GM12864 (cell line): ENCODE measurements at regions not wholly inside any gene's neighbourhood (a gene's known extent, or its start where the extent isn't known, plus 50 kb on each side); places are given as distances from the start of the nearest gene placed in this dataset.
A peak's percentile ranks its signal among the peaks of the same experiment; 100 is the strongest.

Source experiments
- DNase-seq: peaks from one replicate; pipeline ENCODE4 v3.0.0-alpha.2; 2011; ENCODE audit warnings: low read depth
- H3K4me3 ChIP-seq: 2 replicates; pipeline ENCODE4 v1.5.1; 2011; ENCODE audit warnings: mild to moderate bottlenecking, low read depth, low read length, control low read depth
- TF ChIP-seq, protein P1 (sequence below): IDR thresholded peaks from 2 replicates; pipeline ENCODE4 v1.5.1; 2011; ENCODE audit warnings: low read depth, mild to moderate bottlenecking, moderate library complexity, low read length, control low read depth, inconsistent platforms; ENCODE audit errors: missing control alignments

DNA sequence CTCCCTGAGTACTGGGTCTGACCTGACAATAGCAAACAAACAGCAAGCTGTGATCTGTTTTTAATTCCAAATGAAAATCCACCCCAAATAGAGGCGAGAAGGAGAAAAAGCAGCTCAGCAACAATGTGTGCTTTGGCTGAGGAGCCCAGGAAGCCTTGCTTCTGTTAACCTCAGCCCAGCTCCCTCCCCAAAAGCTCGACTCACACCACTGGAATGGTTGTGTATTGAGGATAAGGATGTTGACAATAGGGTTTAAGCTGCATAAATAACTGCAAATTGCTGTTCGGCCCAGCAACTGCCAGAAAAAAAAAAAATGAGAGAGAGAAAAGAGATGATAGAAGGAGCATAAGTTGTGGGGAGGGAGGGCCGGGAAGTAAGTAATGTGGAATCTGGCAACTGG lies 104.0 kb upstream of the TBC1D5 start:
- TF ChIP-seq, protein P1, sequence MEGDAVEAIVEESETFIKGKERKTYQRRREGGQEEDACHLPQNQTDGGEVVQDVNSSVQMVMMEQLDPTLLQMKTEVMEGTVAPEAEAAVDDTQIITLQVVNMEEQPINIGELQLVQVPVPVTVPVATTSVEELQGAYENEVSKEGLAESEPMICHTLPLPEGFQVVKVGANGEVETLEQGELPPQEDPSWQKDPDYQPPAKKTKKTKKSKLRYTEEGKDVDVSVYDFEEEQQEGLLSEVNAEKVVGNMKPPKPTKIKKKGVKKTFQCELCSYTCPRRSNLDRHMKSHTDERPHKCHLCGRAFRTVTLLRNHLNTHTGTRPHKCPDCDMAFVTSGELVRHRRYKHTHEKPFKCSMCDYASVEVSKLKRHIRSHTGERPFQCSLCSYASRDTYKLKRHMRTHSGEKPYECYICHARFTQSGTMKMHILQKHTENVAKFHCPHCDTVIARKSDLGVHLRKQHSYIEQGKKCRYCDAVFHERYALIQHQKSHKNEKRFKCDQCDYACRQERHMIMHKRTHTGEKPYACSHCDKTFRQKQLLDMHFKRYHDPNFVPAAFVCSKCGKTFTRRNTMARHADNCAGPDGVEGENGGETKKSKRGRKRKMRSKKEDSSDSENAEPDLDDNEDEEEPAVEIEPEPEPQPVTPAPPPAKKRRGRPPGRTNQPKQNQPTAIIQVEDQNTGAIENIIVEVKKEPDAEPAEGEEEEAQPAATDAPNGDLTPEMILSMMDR = no peak
- no peak overlapping the region for H3K4me3 ChIP-seq
- DNase-seq = no peak

DNA sequence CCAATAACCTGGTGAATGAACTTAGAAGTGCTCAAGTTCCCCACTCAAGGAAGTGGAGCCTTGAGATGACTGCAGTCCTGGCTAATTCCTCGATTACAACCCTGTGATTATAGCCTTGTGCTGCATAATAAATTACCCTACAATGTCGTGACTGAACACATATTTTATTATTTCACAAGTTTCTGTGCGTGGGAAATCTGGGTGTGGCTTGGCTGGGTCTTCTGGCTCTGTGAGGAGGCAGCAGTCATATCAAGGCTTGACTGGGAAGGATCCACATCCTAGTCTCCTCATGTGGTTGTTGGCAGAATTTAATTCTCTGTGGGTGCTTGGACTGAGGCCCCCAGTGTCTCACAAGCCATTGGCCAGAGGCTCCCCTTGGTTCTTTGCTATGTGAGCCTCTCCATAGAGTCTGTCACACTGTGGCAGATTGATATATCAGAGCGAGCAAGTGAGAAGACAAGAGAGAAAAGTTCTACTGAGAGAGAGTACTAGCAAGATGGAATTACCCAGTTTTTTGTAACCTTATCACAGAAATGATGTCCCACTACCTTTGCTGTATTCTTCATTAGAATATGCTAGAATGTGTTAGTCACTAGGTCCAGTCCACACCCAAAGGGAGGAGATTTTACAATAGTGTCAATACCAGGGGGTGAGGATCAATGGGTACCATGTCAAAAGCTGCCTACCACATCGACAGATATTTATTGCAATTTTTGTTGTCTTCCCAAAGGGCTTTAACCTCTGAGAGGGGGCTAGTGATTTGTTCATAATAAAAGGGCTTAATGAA lies 102.8 kb upstream of the TBC1D5 start:
- no peak overlapping the region for H3K4me3 ChIP-seq
- DNase-seq = no peak
- TF ChIP-seq, protein P1 = no peak

DNA sequence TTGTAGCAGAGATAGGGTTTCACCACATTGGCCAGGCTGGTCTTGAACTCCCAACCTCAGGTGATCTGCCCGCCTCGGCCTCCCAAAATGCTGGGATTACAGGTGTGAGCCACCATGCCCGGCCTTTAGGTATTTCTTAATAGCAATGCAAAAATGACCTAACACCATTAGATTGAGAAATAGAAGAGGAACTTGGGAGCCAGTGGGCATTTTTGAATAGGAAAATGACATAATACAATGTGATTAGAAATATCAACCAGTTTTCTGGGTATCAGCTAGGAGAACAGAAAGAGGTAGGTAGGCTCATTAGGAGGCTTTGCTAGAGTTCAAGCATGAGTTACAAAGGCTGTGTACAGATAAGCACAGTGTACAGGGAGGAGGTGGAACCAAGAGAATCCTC lies 101.8 kb upstream of the TBC1D5 start:
- DNase-seq = no peak
- TF ChIP-seq, protein P1 = no peak

DNA sequence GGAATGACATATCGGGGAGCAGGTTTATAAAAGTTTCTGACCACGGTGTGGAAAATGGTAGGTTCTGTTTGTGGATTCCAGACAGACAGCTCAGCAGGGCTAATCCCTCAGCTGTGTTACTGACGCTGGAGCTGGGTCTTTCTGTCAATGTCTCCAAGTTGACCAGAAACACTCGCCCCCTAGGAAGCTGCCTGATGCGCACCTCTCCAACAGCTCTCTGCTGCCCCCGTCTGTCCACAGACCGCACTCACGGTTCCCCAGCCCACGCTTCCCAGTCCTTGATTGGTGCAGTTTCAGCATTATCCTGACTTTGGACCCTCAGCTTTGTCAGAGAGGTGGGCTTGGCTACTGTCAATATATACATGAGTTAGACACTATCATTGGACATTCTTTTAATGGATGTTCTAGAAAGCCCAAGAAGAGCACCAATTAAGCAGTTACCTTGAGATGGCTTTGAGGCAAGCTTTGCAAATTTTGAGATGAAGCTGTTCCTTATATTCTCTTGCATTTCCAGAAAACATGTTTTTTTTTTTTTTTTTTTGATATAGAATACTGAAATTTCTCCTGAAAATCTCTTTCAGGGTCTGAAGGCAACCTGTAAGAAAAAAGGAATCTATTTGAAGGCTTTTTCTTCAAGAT lies 98.9 kb upstream of the TBC1D5 start:
- no peak overlapping the region for H3K4me3 ChIP-seq
- peak; percentile 25 for DNase-seq
- TF ChIP-seq, protein P1 = peak; percentile 98

More for the DNA sequence above, 101.8 kb upstream of the TBC1D5 start:
- no peak overlapping the region for H3K4me3 ChIP-seq

DNA sequence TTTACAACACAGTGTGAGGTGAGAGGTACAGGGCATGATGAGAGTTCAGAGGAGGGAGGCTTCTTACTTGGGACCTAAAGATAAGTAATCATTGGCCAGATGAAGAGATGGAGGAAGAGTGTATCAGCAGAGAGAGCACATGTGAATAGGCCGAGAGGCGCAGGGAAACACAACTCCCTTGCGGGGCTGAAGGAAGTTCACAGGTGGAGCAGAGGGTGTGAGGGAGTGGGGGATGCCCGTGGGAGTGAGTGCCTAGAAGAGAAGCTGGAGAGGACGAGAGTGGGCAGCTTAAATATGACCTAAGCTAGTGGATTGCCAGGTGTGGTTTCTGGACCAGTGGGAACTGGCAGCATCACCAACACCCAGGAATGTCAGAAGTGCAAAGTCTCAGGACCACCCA lies 98.2 kb upstream of the TBC1D5 start:
- no peak overlapping the region for H3K4me3 ChIP-seq
- TF ChIP-seq, protein P1 = no peak
- DNase-seq = no peak

DNA sequence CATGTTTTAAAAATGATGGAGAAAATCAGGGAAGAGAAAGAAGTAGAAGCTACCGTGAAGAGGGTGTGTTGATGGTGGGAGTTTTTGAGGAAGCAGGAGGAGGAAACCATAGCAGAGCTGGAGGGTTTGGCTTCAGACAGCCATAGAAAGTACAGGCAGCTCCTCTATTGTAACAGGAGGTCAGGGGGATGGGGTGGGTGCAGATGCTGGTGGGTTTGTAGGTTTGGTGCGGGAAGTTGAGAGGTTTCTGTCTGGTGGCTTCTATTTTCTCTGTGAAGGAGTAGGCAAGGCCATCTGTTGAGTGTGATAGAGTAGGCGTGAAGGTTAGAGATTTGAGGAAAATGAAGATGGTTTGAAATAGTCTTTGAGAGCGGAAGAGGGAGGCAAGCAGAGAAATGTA lies 97.7 kb upstream of the TBC1D5 start:
- DNase-seq = no peak
- no peak overlapping the region for H3K4me3 ChIP-seq
- TF ChIP-seq, protein P1 = no peak
